ENCODE measurements at regions not wholly inside any gene's neighbourhood (a gene's known extent, or its start where the extent isn't known, plus 50 kb on each side); places are given as distances from the start of the nearest gene placed in this dataset.

DNA sequence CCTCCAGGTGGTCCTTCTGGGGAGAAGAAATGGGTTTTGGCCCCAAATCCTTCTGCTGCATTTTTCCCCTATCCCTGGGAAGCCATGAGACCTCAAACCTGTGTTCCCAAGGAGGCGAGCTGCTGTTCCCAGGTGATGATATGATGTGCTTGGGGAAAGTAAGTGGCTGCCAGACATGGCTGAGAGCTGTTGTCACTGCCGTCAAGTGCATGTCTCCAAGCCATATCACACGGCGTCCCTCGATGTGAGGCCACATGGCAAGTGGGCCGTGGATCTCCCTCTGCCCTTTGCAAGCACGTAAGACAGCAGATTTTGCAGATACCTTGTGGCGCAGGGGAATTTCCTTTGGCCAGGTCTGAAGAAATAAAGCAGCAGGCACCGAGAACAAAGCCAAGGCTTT lies 103.7 kb upstream of the CD93 start:
- in situ Hi-C loops (cut with MboI; ENCODE audit: low sequenced_read_pairs): no loop called here
- H3K9me3 ChIP-seq: no peaks in the 10 kb centered on the region
- H3K4me3 ChIP-seq: no peak overlapping the region
- H3K27me3 ChIP-seq (ENCODE audit: low read depth): no peaks in the 10 kb centered on the region
- no peaks in the 10 kb centered on the region for H3K4me1 ChIP-seq
- no peak for DNase-seq (ENCODE audit: low spot score in 2 of 2)
- H3K36me3 ChIP-seq (replicated peaks): no peaks in the 10 kb centered on the region

DNA sequence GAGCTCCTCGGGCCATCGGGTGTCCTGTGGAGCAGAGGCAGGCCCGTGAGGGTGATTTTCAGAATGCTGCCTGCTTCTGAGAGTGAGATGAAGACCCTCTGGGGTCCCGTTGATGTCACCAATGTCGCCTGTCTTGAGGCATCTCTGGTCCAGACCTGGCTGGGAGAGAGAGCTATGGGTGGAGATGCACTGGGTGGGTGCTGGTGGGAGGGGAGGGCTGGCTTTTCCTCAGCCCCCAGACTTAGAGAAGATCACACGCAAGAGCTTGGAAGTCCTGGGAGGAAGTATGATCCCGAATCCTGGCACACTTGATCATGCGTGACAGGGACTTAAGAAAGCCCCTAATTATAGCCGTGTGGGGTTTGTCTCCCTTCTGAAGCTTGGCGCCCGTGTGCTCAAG lies 103.2 kb upstream of the CD93 start:
- in situ Hi-C loops (cut with MboI; ENCODE audit: low sequenced_read_pairs): no loop called here
- no peak overlapping the region for H3K4me3 ChIP-seq
- no peaks in the 10 kb centered on the region for H3K27me3 ChIP-seq (ENCODE audit: low read depth)
- H3K4me1 ChIP-seq: no peaks in the 10 kb centered on the region
- no peaks in the 10 kb centered on the region for H3K9me3 ChIP-seq
- no peaks in the 10 kb centered on the region for H3K36me3 ChIP-seq (replicated peaks)
- DNase-seq (ENCODE audit: low spot score in 2 of 2): no peak

DNA sequence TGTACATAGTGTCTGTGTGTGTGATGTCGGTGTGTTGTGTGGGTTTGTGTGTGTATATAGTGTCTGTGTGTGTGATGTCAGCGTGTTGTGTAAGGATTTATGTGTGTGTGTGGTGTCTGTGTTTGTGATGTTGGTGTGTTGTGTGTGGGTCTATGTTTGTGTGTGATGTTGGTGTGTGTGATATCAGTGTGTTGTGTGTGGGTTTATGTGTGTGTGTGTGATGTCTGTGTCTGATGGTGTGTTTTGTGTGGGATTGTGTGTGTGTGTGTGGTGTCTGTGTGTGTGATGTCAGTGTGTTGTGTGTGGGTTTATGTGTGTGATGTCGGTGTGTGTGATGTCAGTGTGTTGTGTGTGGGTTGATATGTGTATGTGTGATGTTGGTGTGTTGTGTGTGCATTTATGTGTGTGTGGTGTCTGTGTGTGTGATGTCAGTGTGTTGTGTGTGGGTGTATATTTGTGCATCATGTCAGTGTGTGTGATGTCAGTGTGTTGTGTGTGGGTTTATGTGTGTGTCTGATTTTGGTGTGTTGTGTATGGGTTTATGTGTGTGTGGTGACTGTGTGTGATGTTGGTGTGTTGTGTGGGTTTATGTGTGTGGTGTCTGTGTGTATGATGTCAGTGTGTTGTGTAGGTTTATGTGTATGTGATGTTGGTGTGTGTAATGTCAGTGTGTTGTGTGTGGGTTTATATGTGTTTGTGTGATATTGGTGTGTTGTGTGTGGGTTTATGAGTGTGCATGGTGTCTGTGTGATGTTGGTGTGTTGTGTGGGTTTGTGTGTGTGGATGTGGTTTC lies 102.4 kb upstream of the CD93 start:
- no peak for DNase-seq (ENCODE audit: low spot score in 2 of 2)
- in situ Hi-C loops (cut with MboI; ENCODE audit: low sequenced_read_pairs): no loop called here
- H3K4me1 ChIP-seq: no peaks in the 10 kb centered on the region
- no peaks in the 10 kb centered on the region for H3K9me3 ChIP-seq
- H3K36me3 ChIP-seq (replicated peaks): no peaks in the 10 kb centered on the region
- H3K4me3 ChIP-seq: no peak overlapping the region
- no peaks in the 10 kb centered on the region for H3K27me3 ChIP-seq (ENCODE audit: low read depth)

DNA sequence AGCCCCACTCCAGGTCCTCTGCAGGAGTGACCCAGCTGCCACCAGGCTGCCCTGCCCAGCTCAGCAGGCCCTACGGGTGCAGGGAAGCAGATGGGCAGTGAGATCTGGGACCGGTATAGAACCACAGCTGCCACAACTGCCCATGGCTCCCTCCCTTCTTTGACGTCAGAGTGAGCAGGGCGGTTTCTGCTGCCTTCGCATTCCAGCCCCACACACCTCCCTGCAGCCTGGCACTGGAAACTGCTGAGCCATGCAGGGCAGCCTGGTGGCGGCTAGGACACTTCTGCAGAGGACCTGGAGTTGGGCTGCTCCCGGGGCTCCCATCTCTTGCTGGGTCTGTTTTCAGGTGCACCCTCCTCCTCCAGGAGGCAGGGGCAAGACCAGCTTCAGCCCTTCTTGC lies 101.6 kb upstream of the CD93 start:
- H3K36me3 ChIP-seq (replicated peaks): no peaks in the 10 kb centered on the region
- H3K4me3 ChIP-seq: no peak overlapping the region
- H3K4me1 ChIP-seq: no peaks in the 10 kb centered on the region
- in situ Hi-C loops (cut with MboI; ENCODE audit: low sequenced_read_pairs): no loop called here
- H3K9me3 ChIP-seq: no peaks in the 10 kb centered on the region
- DNase-seq (ENCODE audit: low spot score in 2 of 2): no peak
- no peaks in the 10 kb centered on the region for H3K27me3 ChIP-seq (ENCODE audit: low read depth)

DNA sequence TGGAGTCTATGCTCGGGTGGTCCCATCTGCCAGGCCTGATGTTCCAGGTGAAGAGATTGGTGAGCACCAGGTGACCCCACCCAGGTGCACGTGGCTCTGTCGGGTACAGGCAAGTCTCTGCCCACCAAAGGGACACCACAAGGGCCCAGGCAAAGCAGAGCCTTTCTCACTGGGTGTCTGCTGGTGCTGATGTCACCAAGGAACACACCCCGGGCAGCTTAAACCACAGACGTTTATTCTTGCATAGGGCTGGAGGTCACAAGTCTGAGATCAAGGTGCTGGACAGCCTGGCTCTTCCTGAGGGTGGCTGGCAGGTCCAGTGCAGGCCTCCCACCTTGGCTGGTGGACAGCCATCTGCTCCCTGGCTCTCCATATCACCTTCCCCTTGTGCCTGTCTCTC lies 100.7 kb upstream of the CD93 start:
- Histone ChIP-seq H3K9me3 (no peaks in the 10 kb centered on the region), H3K4me3 (no peak overlapping the region), H3K36me3 (replicated peaks) (no peaks in the 10 kb centered on the region), H3K4me1 (no peaks in the 10 kb centered on the region), H3K27me3 (ENCODE audit: low read depth) (no peaks in the 10 kb centered on the region)
- in situ Hi-C loops (cut with MboI; ENCODE audit: low sequenced_read_pairs): no loop called here
- no peak for DNase-seq (ENCODE audit: low spot score in 2 of 2)

DNA sequence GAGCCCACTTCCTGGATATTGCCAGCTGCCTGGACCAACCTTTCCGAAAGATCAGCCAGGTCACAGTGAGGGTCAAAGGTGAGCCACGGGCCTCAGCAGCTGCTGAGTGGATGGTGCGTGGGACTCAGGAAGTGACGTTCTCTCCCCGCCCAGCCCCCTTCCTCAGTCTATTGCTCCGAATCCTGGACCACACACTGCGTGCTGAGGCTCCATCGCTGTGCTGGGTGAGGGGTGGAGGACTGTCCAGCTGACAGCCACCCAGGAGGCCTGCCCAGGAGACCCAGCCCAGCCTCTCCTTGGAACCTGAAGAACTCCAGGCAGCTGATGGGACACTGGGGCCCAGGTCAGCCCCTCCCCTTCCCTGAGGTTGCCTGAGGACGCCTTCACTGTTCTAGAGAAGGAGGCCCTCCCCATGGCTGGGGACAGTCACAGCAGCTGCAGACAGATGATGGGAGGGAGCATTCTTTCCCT lies 94.4 kb upstream of the CD93 start:
- Histone ChIP-seq H3K27me3 (ENCODE audit: low read depth) (no peaks in the 10 kb centered on the region), H3K36me3 (replicated peaks) (no peaks in the 10 kb centered on the region), H3K4me3 (no peak overlapping the region), H3K9me3 (no peaks in the 10 kb centered on the region; the same call in 1 of the 2 replicates), H3K4me1 (no peaks in the 10 kb centered on the region)
- in situ Hi-C loops (cut with MboI; ENCODE audit: low sequenced_read_pairs): no loop called here
- DNase-seq (ENCODE audit: low spot score in 2 of 2): no peak

DNA sequence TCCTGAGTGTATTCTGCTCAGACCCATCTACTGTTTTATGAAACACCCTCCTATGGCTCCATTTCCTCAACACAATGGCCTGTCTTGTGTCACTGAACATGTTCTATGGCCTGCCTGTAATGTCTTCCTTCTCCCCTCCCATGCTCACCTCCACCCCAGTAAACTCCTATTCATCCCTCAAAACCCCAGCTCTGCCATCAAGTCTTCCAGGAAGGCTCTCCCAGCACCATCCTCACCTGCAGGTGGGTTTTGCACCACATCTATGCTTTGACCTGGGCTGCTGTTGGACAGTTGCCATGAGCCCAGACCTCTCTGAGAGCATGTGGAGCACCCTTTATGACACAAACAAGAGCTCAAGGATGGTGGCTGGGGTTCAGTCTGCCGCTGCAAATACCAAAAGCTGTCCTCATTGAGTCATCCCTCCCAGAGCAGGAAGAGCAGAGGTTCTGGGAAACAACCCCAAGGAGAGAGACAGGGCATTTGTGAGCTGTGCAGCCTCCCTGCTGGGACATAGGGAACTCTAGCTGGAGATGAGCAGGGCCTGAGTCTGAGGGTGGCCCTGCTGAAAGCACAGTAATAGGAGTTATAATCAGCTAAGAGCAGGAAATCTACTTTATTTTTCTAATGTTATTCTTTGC lies 93.8 kb upstream of the CD93 start:
- no peaks in the 10 kb centered on the region; the same call in 1 of the 2 replicates for H3K9me3 ChIP-seq
- in situ Hi-C loops (cut with MboI; ENCODE audit: low sequenced_read_pairs): no loop called here

DNA sequence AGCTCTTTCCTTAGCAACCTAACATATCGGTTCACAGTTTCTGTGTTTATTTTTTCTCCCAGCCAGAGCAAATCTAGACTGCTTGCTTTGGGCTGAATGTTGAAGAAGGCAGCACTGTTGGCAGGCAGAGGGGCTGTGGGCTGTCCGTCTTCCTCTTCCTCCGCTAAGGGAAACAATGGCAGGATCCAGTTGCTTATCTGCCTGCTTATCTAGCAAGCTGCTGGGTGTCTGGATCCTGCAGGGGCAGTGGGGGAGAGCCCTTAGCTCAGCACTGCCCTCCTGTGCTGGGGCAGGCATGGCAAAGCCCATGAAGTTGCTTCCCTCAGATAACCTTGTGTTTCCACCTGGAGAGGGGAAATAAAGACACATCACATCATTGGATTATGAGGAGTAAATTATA lies 92.7 kb upstream of the CD93 start:
- in situ Hi-C loops (cut with MboI; ENCODE audit: low sequenced_read_pairs): no loop called here
- no peak for DNase-seq (ENCODE audit: low spot score in 2 of 2)
- Histone ChIP-seq H3K4me3 (no peak overlapping the region), H3K9me3 (no peaks in the 10 kb centered on the region; the same call in 1 of the 2 replicates), H3K4me1 (no peaks in the 10 kb centered on the region), H3K27me3 (ENCODE audit: low read depth) (no peaks in the 10 kb centered on the region), H3K36me3 (replicated peaks) (no peaks in the 10 kb centered on the region)

More for the DNA sequence above, 93.8 kb upstream of the CD93 start:
- no peak overlapping the region for H3K4me3 ChIP-seq
- no peak for DNase-seq (ENCODE audit: low spot score in 2 of 2)
- no peaks in the 10 kb centered on the region for H3K27me3 ChIP-seq (ENCODE audit: low read depth)
- no peaks in the 10 kb centered on the region for H3K36me3 ChIP-seq (replicated peaks)
- H3K4me1 ChIP-seq: no peaks in the 10 kb centered on the region

DNA sequence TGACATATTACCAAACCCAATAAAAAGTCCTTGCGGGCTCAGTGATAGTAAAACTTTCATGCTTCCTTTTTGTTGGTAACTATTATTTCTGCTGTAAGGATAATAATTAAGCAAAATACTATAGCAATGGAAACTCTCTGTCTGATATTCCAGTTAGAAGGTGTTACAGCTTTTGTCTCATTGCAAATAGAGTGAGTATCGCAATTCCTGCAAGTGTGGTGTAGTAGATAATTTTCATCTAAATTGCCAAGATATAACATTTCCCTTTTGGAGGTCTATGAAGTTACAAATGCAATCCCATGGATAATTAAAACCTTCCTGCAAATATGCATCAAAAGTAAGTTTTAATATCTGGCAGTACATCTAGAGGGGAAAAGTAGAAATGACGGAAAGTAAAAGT lies 88.7 kb upstream of the CD93 start:
- Histone ChIP-seq H3K4me3 (no peak overlapping the region), H3K27me3 (ENCODE audit: low read depth) (no peaks in the 10 kb centered on the region), H3K9me3 (no peaks in the 10 kb centered on the region; the same call in 1 of the 2 replicates), H3K4me1 (no peaks in the 10 kb centered on the region), H3K36me3 (replicated peaks) (no peaks in the 10 kb centered on the region)
- DNase-seq (ENCODE audit: low spot score in 2 of 2): no peak
- in situ Hi-C loops (cut with MboI; ENCODE audit: low sequenced_read_pairs): no loop called here

DNA sequence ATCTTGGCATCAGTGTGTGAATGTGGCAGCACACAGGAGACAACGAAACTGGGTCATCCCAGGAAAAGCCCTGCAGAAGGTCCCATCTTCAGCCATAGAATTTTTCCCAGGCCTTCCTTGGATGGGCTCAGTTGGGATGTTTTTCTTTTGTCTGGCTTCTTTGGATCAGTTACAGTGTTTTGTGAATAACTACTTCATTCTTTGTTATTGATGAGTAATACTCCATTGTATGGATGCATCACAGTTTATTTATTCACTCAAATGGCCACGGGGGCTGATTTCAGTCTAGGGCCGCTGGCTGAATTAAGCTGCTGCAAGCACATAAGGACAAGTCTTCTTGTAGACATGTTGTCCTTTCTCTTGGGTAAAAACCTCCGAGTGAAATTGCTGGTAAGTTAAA lies 81.3 kb upstream of the CD93 start:
- Histone ChIP-seq H3K9me3 (no peaks in the 10 kb centered on the region), H3K4me3 (no peak overlapping the region), H3K4me1 (no peaks in the 10 kb centered on the region), H3K36me3 (replicated peaks) (no peaks in the 10 kb centered on the region), H3K27me3 (ENCODE audit: low read depth) (no peaks in the 10 kb centered on the region)
- in situ Hi-C loops (cut with MboI; ENCODE audit: low sequenced_read_pairs): no loop called here
- DNase-seq (ENCODE audit: low spot score in 2 of 2): no peak

DNA sequence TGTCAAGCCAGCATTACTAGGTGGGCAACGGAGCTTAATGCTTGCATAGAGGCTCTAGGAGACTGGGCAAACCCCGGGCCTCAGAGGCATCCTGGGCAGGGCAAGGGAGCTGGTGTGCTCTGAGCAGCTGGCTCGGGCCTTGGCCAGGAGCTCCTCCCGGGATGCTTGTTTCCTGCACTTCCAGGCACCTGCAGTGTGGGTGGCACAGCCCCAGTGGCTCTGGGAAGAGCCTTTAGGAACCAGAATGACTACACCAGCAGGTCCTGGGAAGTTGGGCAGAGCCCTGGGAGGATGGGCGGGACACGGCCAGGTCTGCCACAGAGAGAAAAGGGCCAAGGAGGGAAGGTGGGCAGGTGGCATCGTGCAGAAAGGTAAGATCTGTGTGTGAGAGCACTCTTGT lies 80.4 kb upstream of the CD93 start:
- H3K36me3 ChIP-seq (replicated peaks): no peaks in the 10 kb centered on the region
- no peaks in the 10 kb centered on the region for H3K9me3 ChIP-seq
- no peaks in the 10 kb centered on the region for H3K4me1 ChIP-seq
- H3K4me3 ChIP-seq: no peak overlapping the region
- no peak for DNase-seq (ENCODE audit: low spot score in 2 of 2)
- H3K27me3 ChIP-seq (ENCODE audit: low read depth): no peaks in the 10 kb centered on the region
- in situ Hi-C loops (cut with MboI; ENCODE audit: low sequenced_read_pairs): no loop called here

DNA sequence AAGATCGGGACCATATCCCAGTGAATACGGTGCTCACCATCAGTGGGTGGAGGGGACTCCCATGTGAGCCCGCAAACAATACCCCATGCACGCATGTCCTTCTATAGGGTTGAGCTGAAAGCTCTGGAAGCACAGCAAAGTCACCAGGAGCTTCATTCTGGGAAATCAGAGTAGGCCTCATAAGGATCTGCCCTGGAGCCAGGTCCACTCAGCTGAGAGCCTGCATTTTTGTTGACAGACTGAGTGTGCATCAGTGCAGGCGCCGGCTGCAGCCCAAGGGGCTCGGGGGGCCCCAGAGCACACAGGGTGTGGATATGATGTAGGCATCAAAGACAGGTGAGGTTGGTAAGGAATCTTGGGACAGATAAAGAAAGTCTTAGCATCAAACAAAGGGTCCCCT lies 79.8 kb upstream of the CD93 start:
- no peak overlapping the region for H3K4me3 ChIP-seq
- in situ Hi-C loops (cut with MboI; ENCODE audit: low sequenced_read_pairs): no loop called here
- H3K27me3 ChIP-seq (ENCODE audit: low read depth): no peaks in the 10 kb centered on the region
- DNase-seq (ENCODE audit: low spot score in 2 of 2): no peak
- H3K9me3 ChIP-seq: no peaks in the 10 kb centered on the region
- H3K36me3 ChIP-seq (replicated peaks): no peaks in the 10 kb centered on the region
- H3K4me1 ChIP-seq: no peaks in the 10 kb centered on the region

DNA sequence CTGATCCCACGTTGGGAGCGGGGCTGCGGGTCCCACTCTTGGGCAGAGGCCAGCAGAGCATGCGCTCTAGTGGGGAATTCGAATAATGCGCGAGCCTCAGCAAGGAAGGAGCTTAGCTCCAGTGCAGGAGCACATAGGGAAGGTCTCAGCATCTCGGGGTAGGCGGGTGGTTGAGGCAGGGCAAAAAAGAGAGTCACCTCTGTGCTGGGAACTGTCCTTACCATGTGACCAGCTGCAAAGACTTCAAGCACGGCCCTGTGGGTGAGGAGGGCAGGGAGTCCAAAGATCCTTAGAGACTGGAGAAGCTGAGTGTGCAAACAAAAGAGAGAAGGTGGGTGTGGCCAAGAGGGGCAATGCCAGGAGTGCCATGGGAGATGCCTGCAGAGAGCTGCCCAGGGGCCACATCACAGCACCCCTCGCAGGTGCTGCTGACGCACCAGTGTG lies 79.2 kb upstream of the CD93 start:
- Histone ChIP-seq H3K4me3 (no peak overlapping the region), H3K36me3 (replicated peaks) (no peaks in the 10 kb centered on the region), H3K27me3 (ENCODE audit: low read depth) (no peaks in the 10 kb centered on the region), H3K4me1 (no peaks in the 10 kb centered on the region), H3K9me3 (no peaks in the 10 kb centered on the region)
- in situ Hi-C loops (cut with MboI; ENCODE audit: low sequenced_read_pairs): no loop called here
- no peak for DNase-seq (ENCODE audit: low spot score in 2 of 2)

DNA sequence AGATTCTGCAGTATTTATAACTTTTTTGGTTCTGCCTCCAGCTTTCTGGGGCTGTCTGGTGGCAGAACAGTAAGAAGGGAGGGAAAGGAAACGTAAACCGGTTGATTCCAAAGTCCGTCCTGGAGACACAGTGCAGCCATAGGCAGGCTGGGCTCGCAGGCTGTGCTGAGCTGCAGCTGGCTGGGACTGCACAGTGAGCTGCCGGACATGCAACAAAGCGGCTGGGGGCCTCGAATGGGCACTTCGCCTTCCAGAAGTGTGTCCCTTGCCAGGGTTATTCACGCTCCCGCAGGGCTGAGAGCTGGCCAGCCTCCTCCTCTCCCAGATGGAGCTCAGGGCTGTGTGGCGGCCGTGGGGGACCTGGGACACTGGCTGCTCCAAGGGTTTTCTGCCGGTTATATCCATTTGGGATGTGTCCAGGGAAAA lies 78.1 kb upstream of the CD93 start:
- no peaks in the 10 kb centered on the region for H3K4me1 ChIP-seq
- DNase-seq (ENCODE audit: low spot score in 2 of 2): no peak
- no peaks in the 10 kb centered on the region for H3K9me3 ChIP-seq
- no peaks in the 10 kb centered on the region for H3K27me3 ChIP-seq (ENCODE audit: low read depth)
- H3K4me3 ChIP-seq: no peak overlapping the region
- in situ Hi-C loops (cut with MboI; ENCODE audit: low sequenced_read_pairs): no loop called here
- no peaks in the 10 kb centered on the region for H3K36me3 ChIP-seq (replicated peaks)
